ENCODE measurements at regions not wholly inside any gene's neighbourhood (a gene's known extent, or its start where the extent isn't known, plus 50 kb on each side); places are given as distances from the start of the nearest gene placed in this dataset.

DNA sequence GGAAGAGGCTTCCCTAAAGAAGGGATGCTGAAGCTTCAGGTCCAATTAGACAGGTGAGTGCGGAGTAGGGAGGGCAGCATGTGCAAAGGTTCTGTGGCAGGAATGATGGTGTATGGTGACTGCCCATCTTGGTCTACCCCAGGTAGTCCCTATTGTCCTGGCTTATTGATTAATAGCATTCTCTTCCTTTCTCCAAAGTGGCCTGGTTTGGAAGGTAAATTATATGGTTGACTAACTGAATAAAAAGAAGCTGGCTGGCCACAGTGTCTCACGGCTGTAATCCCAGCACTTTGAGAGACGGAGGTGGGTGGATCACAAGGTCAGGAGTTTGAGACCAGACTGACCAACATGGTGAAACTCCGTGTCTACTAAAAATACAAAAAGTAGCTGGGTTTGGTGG is 230.5 kb downstream of the MIAT start:
- H3K9me3 ChIP-seq (replicated peaks): no peaks in the 10 kb centered on the region
- intact Hi-C loops (cut with micrococcal nuclease): no loop called here
- DNase-seq: no peak
- no peak overlapping the region for H3K27ac ChIP-seq (replicated peaks)
- TF ChIP-seq, protein P1, sequence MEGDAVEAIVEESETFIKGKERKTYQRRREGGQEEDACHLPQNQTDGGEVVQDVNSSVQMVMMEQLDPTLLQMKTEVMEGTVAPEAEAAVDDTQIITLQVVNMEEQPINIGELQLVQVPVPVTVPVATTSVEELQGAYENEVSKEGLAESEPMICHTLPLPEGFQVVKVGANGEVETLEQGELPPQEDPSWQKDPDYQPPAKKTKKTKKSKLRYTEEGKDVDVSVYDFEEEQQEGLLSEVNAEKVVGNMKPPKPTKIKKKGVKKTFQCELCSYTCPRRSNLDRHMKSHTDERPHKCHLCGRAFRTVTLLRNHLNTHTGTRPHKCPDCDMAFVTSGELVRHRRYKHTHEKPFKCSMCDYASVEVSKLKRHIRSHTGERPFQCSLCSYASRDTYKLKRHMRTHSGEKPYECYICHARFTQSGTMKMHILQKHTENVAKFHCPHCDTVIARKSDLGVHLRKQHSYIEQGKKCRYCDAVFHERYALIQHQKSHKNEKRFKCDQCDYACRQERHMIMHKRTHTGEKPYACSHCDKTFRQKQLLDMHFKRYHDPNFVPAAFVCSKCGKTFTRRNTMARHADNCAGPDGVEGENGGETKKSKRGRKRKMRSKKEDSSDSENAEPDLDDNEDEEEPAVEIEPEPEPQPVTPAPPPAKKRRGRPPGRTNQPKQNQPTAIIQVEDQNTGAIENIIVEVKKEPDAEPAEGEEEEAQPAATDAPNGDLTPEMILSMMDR (IDR thresholded peaks at IDR 0.05; ENCODE audit: borderline replicate concordance): no peak
- no peak overlapping the region for H3K4me3 ChIP-seq
- no peaks in the 10 kb centered on the region for H3K27me3 ChIP-seq (ENCODE audit: low read depth)
- no peaks in the 10 kb centered on the region for H3K36me3 ChIP-seq
- peaks cover 13% of the 10 kb centered on the region for H3K4me1 ChIP-seq

DNA sequence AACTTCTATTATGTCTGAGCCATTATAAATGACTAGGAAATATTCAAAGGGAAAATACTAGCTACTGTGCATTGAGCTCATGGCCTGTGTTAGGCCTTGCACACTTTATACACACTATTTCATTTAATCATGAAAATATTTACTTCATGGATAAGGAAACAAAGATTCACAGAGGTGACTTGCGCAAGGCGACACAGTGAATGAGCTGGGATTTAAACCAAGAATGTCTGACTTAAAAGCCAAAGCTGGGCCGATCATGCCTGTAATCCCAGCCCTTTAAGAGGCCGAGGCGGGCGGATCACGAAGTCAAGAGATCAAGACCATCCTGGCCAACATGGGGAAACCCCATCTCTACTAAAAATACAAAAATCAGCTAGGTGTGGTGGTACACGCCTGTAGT is 231.5 kb downstream of the MIAT start:
- DNase-seq: no peak
- no peak overlapping the region for H3K4me3 ChIP-seq
- intact Hi-C loops (cut with micrococcal nuclease): no loop called here
- no peaks in the 10 kb centered on the region for H3K27me3 ChIP-seq (ENCODE audit: low read depth)
- no peaks in the 10 kb centered on the region for H3K36me3 ChIP-seq
- TF ChIP-seq, protein P1 (IDR thresholded peaks at IDR 0.05; ENCODE audit: borderline replicate concordance): no peak
- H3K4me1 ChIP-seq: peaks cover 13% of the 10 kb centered on the region
- no peak overlapping the region for H3K27ac ChIP-seq (replicated peaks)
- H3K9me3 ChIP-seq (replicated peaks): no peaks in the 10 kb centered on the region

DNA sequence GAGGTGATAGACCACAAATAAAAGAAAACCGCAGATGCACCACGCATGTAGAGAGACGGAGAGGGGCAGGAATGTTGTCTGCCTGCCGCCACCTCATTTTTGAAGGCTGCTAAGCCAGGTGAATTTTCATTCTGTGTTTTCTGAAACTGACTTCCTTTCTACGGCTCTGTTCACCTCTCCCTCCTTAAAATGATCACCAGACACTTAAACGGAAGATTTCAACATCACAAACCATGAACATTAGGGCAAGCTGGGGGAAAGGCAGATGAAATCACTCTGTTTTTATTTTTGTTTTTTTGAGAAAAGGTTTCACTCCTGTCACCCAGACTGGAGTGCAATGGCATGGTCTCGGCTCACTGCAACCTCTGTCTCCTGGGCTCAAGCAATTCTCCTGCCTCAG is 232.4 kb downstream of the MIAT start:
- no peaks in the 10 kb centered on the region for H3K27me3 ChIP-seq (ENCODE audit: low read depth)
- TF ChIP-seq, protein P1 (IDR thresholded peaks at IDR 0.05; ENCODE audit: borderline replicate concordance): no peak
- H3K9me3 ChIP-seq (replicated peaks): no peaks in the 10 kb centered on the region
- DNase-seq: no peak
- no peak overlapping the region for H3K4me3 ChIP-seq
- intact Hi-C loops (cut with micrococcal nuclease): no loop called here
- no peak overlapping the region for H3K27ac ChIP-seq (replicated peaks)
- no peaks in the 10 kb centered on the region for H3K36me3 ChIP-seq
- peaks cover 13% of the 10 kb centered on the region for H3K4me1 ChIP-seq

DNA sequence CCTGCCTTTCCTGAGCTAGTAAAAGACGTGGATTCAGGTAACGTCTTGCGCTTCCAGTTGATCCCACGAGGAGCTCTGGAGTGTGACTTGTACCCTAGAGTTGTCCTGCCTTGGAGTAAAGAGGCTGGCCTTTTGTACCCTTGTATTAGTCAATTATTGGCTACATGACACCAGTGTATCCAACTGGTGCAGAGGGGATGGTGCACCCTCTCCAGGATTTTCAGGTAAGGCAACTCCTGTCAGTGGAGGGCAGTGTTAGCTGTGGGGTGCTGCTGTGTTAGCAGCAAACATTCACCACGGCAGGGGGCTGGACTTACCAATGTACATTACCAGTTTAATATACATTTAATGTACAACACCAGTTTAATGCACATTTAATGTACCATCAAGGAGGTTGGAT is 233.5 kb downstream of the MIAT start:
- Histone ChIP-seq H3K4me1 (peaks cover 13% of the 10 kb centered on the region), H3K9me3 (replicated peaks) (no peaks in the 10 kb centered on the region), H3K36me3 (no peaks in the 10 kb centered on the region), H3K27me3 (ENCODE audit: low read depth) (no peaks in the 10 kb centered on the region), H3K27ac (replicated peaks) (no peak overlapping the region), H3K4me3 (no peak overlapping the region)
- no peak for DNase-seq
- intact Hi-C loops (cut with micrococcal nuclease): no loop called here
- TF ChIP-seq, protein P1 (IDR thresholded peaks at IDR 0.05; ENCODE audit: borderline replicate concordance): no peak

DNA sequence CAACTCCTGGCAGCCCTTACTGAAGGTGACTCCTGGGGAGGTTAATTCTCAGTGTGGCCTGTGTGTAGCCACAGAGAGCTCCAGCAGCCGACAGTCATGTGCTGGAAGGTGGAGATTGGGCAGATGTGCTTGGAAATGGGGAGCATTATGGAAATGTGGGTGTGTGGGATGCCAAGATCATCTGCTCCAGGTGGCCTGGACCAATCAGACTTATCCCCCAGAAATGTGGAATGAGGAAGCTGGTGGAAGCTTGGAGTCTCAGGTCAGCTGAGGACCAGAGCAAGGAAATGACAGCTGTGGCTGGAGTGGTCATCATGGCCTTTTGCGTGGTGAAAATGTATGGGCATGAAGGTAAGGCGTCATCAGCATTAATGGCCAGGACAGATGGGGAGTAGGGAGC is 234.0 kb downstream of the MIAT start:
- no peak overlapping the region for H3K27ac ChIP-seq (replicated peaks)
- H3K4me1 ChIP-seq: peaks cover 13% of the 10 kb centered on the region

More for the DNA sequence above, 234.0 kb downstream of the MIAT start:
- Histone ChIP-seq H3K9me3 (replicated peaks) (no peaks in the 10 kb centered on the region), H3K27me3 (ENCODE audit: low read depth) (no peaks in the 10 kb centered on the region), H3K36me3 (no peaks in the 10 kb centered on the region), H3K4me3 (no peak overlapping the region)
- intact Hi-C loops (cut with micrococcal nuclease): no loop called here
- no peak for DNase-seq
- TF ChIP-seq, protein P1 (IDR thresholded peaks at IDR 0.05; ENCODE audit: borderline replicate concordance): no peak

Data from left ventricle myocardium inferior (tissue), 1 donor.